GM15510 (cell line): ENCODE measurements at regions not wholly inside any gene's neighbourhood (a gene's known extent, or its start where the extent isn't known, plus 50 kb on each side); places are given as distances from the start of the nearest gene placed in this dataset.

Source experiments
- POLR2A ChIP-seq: IDR thresholded peaks from 3 replicates; pipeline ENCODE4 v1.6.1; 2011; ENCODE audit warnings: borderline replicate concordance; ENCODE audit not compliant: insufficient read length; ENCODE audit errors: extremely low read depth

GRCh38 chr4:3836756-3837601, 70.8 kb downstream of the ADRA2C start:
- no peak for TF ChIP-seq POLR2A

- TF ChIP-seq POLR2A = no peak
Measured at GRCh38 chr4:3838437-3839380, 72.5 kb downstream of the ADRA2C start.

GRCh38 chr4:3845094-3845743, 79.0 kb downstream of the ADRA2C start:
- TF ChIP-seq POLR2A = no peak

- TF ChIP-seq POLR2A = no peak
Measured at GRCh38 chr4:3845744-3846429, 79.7 kb downstream of the ADRA2C start.

GRCh38 chr4:3847211-3847940, 81.2 kb downstream of the ADRA2C start:
- TF ChIP-seq POLR2A = no peak

- no peak for TF ChIP-seq POLR2A
Measured at GRCh38 chr4:3848323-3848722, 82.1 kb downstream of the ADRA2C start.

GRCh38 chr4:3849140-3849539, 83.0 kb downstream of the ADRA2C start:
- TF ChIP-seq POLR2A = no peak

- no peak for TF ChIP-seq POLR2A
Measured at GRCh38 chr4:3850128-3850527, 83.9 kb downstream of the ADRA2C start.

GRCh38 chr4:3851211-3851610, 85.0 kb downstream of the ADRA2C start:
- TF ChIP-seq POLR2A = no peak

- no peak for TF ChIP-seq POLR2A
Measured at GRCh38 chr4:3851881-3852280, 85.7 kb downstream of the ADRA2C start.

- no peak for TF ChIP-seq POLR2A
Measured at GRCh38 chr4:3852309-3852708, 86.1 kb downstream of the ADRA2C start.

GRCh38 chr4:3852711-3853110, 86.5 kb downstream of the ADRA2C start:
- TF ChIP-seq POLR2A = no peak

GRCh38 chr4:3853388-3854035, 87.3 kb downstream of the ADRA2C start:
- no peak for TF ChIP-seq POLR2A
